WTC11 (cell line): ENCODE measurements at regions not wholly inside any gene's neighbourhood (a gene's known extent, or its start where the extent isn't known, plus 50 kb on each side); places are given as distances from the start of the nearest gene placed in this dataset.

Source experiments
- ATAC-seq: fragments of 200-7000 bp; cut with Tn5 transposase; 2 replicates; pipeline ENCODE4 v1.10.0; 2021; ENCODE audit warnings: mild to moderate bottlenecking, moderate library complexity
- CTCF ChIA-PET: fragments of 300-600 bp; sonication (Branson Sonifier 250); formaldehyde crosslinking; loops from one replicate; lab custom pipeline; 2021; ENCODE audit warnings: antibody characterized with exemption; lab: Charles Lee
- POLR2A ChIA-PET: fragments of 350-600 bp; sonication (Branson Sonifier 250); formaldehyde crosslinking; loops from one replicate; lab custom pipeline; 2021; ENCODE audit warnings: antibody characterized with exemption; lab: Charles Lee
- DNase-seq: peaks from one replicate; pipeline ENCODE4 v3.0.0; 2021; ENCODE audit warnings: low spot score
- H3K27ac Mint-ChIP-seq: 2 replicates; pipeline ENCODE4 v1.8.0; 2021; ENCODE audit warnings: mixed read lengths
- H3K27me3 Mint-ChIP-seq: 2 replicates; pipeline ENCODE4 v1.8.0; 2021; ENCODE audit warnings: low read depth, mild to moderate bottlenecking, moderate library complexity, mixed read lengths
- H3K36me3 Mint-ChIP-seq: 2 replicates; pipeline ENCODE4 v1.8.0; 2021; ENCODE audit warnings: mixed read lengths
- H3K4me1 Mint-ChIP-seq: 2 replicates; pipeline ENCODE4 v1.8.0; 2022; ENCODE audit warnings: mixed read lengths
- H3K4me3 Mint-ChIP-seq: 2 replicates; pipeline ENCODE4 v1.8.0; 2021; ENCODE audit warnings: mild to moderate bottlenecking, moderate library complexity, mixed read lengths
- H3K9me3 Mint-ChIP-seq: 2 replicates; pipeline ENCODE4 v1.8.0; 2021; ENCODE audit warnings: mixed read lengths
- AR ChIP-seq: fragments of 250-450 bp; sonication (Bioruptor Pico); IDR thresholded peaks from 2 replicates; pipeline ENCODE4 v1.9.0; 2021; ENCODE audit warnings: mild to moderate bottlenecking
- ELF4 ChIP-seq: sonication (generic); formaldehyde crosslinking; IDR thresholded peaks from 2 replicates; pipeline ENCODE4 v1.8.1; 2022; ENCODE audit warnings: low read depth, mild to moderate bottlenecking, moderate library complexity, missing genetic modification reagents
- MLX ChIP-seq: sonication (generic); formaldehyde crosslinking; IDR thresholded peaks from 2 replicates; pipeline ENCODE4 v1.8.1; 2023; ENCODE audit warnings: mild to moderate bottlenecking, missing genetic modification reagents, moderate library complexity
- PRDM15 ChIP-seq: sonication (generic); formaldehyde crosslinking; IDR thresholded peaks from 2 replicates; pipeline ENCODE4 v1.8.0; 2022; ENCODE audit warnings: missing genetic modification reagents
- RELA ChIP-seq: sonication (generic); formaldehyde crosslinking; IDR thresholded peaks from 2 replicates; pipeline ENCODE4 v1.8.1; 2022; ENCODE audit warnings: missing genetic modification reagents, mild to moderate bottlenecking, borderline replicate concordance
- RORB ChIP-seq: fragments of 250-450 bp; sonication (Bioruptor Pico); IDR thresholded peaks from 2 replicates; pipeline ENCODE4 v1.9.0; 2021; ENCODE audit warnings: mild to moderate bottlenecking
- SMAD3 ChIP-seq: sonication (generic); formaldehyde crosslinking; IDR thresholded peaks from 2 replicates; pipeline ENCODE4 v1.8.0; 2022; ENCODE audit warnings: missing genetic modification reagents, mild to moderate bottlenecking, borderline replicate concordance
- SP1 ChIP-seq: sonication (generic); formaldehyde crosslinking; conservative IDR thresholded peaks from 2 replicates; pipeline ENCODE4 v1.8.1; 2022; ENCODE audit warnings: missing genetic modification reagents
- STAT6 ChIP-seq: sonication (generic); formaldehyde crosslinking; conservative IDR thresholded peaks from 2 replicates; pipeline ENCODE4 v1.8.1; 2023; ENCODE audit warnings: mild to moderate bottlenecking, low read depth, missing genetic modification reagents, moderate library complexity
- TEAD4 ChIP-seq: sonication (generic); formaldehyde crosslinking; IDR thresholded peaks from 2 replicates; pipeline ENCODE4 v1.8.0; 2022; ENCODE audit warnings: mild to moderate bottlenecking, missing genetic modification reagents
- USF1 ChIP-seq: sonication (generic); formaldehyde crosslinking; IDR thresholded peaks from 2 replicates; pipeline ENCODE4 v1.8.0; 2022; ENCODE audit warnings: mild to moderate bottlenecking, missing genetic modification reagents
- ZNF416 ChIP-seq: fragments of 250-450 bp; sonication (Bioruptor Pico); IDR thresholded peaks from 2 replicates; pipeline ENCODE4 v1.9.0; 2021; ENCODE audit warnings: mild to moderate bottlenecking, inconsistent platforms
- ZNF512 ChIP-seq: sonication (generic); formaldehyde crosslinking; IDR thresholded peaks from 2 replicates; pipeline ENCODE4 v1.8.1; 2022; ENCODE audit warnings: missing genetic modification reagents, borderline replicate concordance

- POLR2A ChIA-PET, result no interaction called here
- no peak for DNase-seq
- no peak for TF ChIP-seq TEAD4
- TF ChIP-seq ZNF416 (CRISPR knock-in tag), result no peak
- TF ChIP-seq USF1 (CRISPR knock-in tag), result no peak
- no peak for TF ChIP-seq ZNF512 (CRISPR knock-in tag)
- TF ChIP-seq RELA (CRISPR knock-in tag), result no peak
- TF ChIP-seq AR (CRISPR knock-in tag), result no peak
- TF ChIP-seq STAT6 (CRISPR knock-in tag), result no peak
- no peak for TF ChIP-seq SP1 (CRISPR knock-in tag)
- no peak for TF ChIP-seq PRDM15 (CRISPR knock-in tag)
- no peak for TF ChIP-seq SMAD3 (CRISPR knock-in tag)
- TF ChIP-seq MLX (CRISPR knock-in tag), result no peak
- no peak for TF ChIP-seq ELF4 (CRISPR knock-in tag)
- TF ChIP-seq RORB (CRISPR knock-in tag), result no peak
- ATAC-seq, result no peak
- peaks cover 10% of the 10 kb centered on the region for H3K4me1 Mint-ChIP-seq
- no peaks in the 10 kb centered on the region for H3K36me3 Mint-ChIP-seq
- H3K4me3 Mint-ChIP-seq, result no peak overlapping the region
- CTCF ChIA-PET, result interaction anchor here (1.1 kb wide), 1 partner anchor 34 kb away, joined by 3 read pairs; no protein-coding TSS in a partner anchor
- H3K27me3 Mint-ChIP-seq, result peaks cover 2% of the 10 kb centered on the region; the same call in 1 of the 2 replicates
- no peak overlapping the region for H3K27ac Mint-ChIP-seq
- peaks cover 4% of the 10 kb centered on the region; the same call in 1 of the 2 replicates for H3K9me3 Mint-ChIP-seq
Observed at GRCh38 chr14:101189266-101189665, 285.7 kb upstream of the RTL1 start.
